HG02938 (cell line): ENCODE measurements at regions not wholly inside any gene's neighbourhood (a gene's known extent, or its start where the extent isn't known, plus 50 kb on each side); places are given as distances from the start of the nearest gene placed in this dataset.
"Not testable (repeated sequence)": the region's sequence is repeated elsewhere in the genome, so short reads cannot be mapped to it uniquely, and the experiment has no call there.

Experiments used
- ATAC-seq: cut with Tn5 transposase; IDR thresholded peaks from one replicate; pipeline ENCODE4 v1.9.1; 2021; ENCODE audit warnings: mild to moderate bottlenecking, moderate library complexity; ENCODE audit not compliant: unreplicated experiment

- not testable (repeated sequence) for ATAC-seq
Observed at GRCh38 chrX:150273575-150274294, 89.4 kb upstream of the MAMLD1 start.

DNA sequence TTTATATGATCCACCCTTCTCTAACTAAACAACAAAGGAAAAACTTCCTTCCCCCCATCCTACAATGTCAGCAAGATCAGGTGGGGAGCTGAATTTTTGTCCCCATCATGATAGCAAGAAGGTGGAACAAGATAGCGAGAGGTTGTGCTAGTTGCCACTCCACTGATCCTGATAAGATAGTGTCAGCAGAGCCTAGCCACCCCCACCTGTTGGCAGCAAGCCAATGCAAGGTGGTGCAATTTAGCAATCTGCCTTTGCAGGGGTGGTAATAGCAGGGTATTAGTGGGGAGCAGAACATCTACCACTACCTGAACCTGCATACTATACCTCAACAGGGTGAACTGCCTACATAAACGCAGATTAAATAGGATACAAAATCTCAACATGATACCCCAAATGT, 80.2 kb upstream of the MAMLD1 start:
- no peak for ATAC-seq

- ATAC-seq = no peak
Observed at GRCh38 chrX:150291014-150291413, 72.1 kb upstream of the MAMLD1 start.

DNA sequence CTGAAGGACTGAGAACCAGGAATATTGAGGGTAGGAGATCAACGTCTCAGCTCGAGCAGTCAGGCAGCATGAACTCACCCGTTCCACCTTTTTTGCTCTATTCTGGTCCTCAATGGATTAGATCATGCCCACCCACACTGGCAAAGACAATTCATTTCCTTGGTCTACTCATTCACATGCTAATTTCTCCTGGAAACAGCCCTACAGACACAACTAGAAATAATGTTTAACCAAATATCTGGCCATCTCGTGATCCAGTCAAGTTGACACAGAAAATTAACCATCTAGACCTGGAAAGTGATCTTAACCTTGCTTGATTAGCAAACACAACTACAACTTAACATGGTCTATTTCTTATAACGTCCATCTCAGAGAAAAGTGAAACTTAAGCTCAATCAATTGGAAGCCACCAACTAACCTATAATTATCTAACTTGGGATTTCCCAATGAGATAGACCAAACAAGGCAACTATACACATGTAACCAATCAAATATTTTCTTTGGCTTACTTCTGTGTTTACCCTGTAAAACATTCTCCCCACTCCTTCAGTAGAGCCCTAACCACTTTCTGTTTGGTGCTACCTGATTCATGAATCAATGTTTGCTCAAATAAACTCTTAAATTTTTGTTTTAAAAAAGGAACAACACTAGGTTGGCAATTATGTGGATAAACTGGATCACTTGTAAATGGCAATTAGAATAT, 69.7 kb upstream of the MAMLD1 start:
- ATAC-seq = no peak

DNA sequence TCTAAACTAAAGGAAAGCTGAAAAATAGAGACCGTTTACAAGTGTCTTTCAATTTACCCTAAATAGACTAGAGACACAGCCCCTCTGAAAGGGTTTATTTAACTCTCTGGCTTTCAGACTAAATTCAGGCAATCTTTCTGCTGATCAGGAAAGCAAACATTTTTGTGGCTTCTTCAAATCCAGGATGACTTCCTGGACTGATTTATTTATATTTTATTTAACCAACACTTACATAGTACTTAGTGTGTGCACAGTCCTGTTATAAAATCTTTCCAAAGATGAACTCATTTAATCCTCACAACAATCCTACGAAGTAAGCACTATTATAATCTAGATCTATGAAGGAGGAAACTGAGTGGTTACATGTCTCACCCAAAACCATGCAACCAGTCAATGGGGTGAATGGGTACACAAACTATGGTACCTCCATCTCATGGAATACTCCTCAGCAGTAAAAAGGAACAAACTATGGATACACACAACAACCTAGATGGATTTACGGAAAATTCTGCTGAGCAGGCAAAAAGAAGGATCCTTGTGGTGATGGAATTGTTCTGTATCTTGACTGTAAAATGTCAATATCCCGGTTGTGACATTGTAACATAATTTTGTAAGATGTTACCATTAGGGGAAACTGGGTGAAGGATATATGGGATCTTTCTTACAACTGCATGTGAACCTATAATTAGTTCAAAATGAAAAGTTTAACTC, 64.1 kb upstream of the MAMLD1 start:
- ATAC-seq = no peak

DNA sequence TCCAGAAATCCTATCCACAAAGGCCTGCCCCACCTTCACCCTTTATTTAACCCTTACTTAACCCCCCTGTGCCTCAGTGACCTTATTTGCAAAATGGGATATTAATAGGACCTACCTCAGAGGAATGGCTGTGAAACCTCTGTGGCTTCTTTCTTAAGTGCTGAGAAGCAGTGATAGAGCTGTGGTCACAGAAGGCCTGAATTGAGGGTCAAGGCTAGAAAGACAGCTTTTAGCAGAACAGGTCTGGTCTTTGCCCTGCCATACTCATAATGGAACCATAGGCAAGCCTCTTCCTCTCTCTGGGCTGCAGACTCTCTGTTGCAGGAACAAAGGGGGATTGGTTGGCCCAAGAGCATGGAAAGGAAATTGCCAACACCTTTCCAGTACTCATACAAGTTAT, 63.5 kb upstream of the MAMLD1 start:
- no peak for ATAC-seq

- ATAC-seq = no peak
Observed at GRCh38 chrX:150303386-150304097, 59.6 kb upstream of the MAMLD1 start.

DNA sequence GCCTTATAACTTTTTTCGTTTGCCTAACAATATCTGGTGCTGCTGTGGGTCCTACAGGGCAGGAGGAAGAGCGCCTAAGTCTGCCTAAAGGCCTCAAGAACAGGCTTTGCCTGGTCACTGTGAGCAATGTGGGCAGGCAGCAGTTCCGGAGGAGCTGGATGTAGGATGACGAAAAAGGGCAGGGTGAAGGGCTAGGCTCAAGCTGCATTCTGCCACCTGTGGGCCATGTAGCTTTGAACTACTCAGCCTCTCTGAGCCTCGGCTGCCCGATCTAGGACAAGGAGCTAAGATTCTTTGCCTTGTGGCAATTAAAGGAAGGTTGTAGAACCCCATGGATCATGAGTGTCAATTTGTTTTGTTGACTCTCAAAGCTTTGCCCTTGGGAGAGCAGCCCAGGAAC, 57.1 kb upstream of the MAMLD1 start:
- ATAC-seq = no peak

DNA sequence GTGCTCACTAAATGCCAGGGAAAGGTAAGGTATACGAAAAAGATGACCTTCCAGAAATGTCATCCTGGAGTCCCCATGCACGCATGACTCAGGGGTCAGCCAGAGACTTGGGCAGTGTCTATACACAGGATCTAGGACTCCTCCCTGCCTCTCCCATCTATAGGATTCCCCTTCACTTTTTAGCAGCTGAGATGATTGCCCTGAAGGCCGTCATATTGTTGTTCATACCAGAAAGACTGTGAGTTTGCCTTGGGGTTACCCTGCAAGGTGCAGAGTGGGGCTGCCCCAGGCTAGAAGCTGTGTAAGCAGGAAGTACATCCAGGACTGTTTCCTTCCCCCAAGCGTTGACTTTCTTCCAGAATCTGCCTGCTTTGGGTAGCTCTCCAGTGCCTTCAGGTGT, 55.1 kb upstream of the MAMLD1 start:
- no peak for ATAC-seq

DNA sequence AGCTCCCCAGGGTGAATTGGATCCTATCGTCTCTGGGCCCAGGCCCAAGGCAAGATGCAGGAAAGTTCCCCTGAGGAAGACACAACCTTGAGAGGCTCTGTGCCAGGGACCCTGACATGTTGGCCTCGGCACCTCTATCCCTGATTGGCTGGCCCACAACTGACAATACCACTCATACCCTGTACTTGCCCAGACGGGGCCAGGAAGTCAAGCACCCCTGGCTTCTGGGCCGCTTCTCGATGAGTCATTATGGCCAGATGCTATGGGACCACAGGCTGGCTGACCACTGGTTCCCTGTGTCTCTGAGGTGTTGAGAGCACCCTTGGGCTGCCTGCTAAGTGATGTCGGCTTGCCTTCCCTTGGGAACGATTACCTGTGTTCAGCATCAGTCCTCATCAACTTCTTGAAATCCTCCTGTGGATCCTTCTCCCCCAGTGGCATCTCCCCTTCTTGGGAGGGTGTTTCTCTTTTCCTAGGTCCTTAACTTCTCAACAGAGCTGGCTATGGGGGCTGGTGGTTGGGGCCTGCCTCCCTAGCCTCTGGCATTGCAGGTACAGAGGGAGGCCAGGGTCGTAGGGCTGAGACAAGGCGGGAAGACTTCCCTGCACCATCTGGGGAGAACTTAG, 54.5 kb upstream of the MAMLD1 start:
- no peak for ATAC-seq

GRCh38 chrX:150310417-150310816, 52.7 kb upstream of the MAMLD1 start:
- no peak for ATAC-seq

GRCh38 chrX:150310881-150311280, 52.2 kb upstream of the MAMLD1 start:
- ATAC-seq = no peak

DNA sequence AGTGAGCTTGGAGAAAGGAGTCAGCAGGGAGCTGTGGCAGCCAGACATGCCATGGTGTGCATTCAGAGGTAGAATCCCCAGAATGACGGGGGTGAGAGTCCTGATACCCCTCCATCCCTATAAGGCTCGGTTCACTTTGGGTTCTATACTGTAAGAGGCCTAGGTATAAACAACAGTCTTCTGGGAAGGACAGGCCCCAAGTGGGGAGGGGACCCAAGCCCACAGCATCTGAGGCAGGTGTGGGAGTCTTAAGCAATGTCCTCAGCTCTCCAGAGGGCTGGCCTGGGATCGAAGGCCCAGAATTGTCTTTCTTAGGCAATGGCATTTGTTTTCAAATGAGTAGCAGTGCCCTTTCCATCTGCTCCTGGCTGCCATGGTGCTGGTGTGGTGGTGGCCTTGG, 50.2 kb upstream of the MAMLD1 start:
- ATAC-seq = no peak
